ENCODE measurements at regions not wholly inside any gene's neighbourhood (a gene's known extent, or its start where the extent isn't known, plus 50 kb on each side); places are given as distances from the start of the nearest gene placed in this dataset.

DNA sequence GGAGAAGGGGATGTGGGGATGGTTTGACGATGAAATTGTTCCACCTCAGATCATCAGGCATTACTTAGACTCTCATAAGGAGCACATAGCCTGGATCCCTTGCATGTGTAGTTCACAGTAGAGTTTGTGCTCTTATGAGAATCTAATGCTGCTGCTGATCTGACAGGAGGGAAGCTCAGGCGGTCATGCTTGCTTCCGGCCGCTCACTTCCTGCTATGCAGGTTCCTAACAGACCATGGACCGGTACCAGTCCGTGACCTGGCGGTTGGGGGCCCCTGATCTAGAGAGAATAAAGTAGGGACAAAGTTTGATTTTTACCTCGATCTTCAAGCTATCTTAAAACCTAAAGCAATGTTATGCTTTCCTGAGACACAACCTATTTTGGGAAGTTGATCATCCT is 373.8 kb upstream of the ARGLU1 start:
- H3K27me3 ChIP-seq (ENCODE audit: insufficient read depth, low read length) = no peaks in the 10 kb centered on the region

DNA sequence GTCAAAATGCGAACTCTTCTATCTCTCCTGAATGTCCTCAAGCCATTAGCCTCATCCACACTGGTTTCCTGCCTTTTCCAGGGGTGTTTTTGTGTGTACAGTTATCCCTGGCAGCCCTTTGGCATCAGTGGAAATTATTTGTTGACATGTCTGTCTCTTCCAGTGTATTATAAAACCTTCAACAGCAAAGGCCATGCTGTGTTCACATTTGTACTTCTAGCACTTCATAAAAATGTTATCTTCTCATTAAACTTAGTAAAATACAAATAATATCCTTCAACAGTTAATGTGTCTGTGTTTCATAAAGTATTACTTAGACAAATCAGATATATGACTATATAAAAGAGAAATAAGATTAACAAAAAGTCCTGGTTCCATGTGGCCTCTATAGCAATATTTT is 359.5 kb upstream of the ARGLU1 start:
- POLR2A ChIA-PET (ENCODE audit: partially characterized antibody) = no interaction called here
- no peaks in the 10 kb centered on the region for H3K27me3 ChIP-seq (ENCODE audit: insufficient read depth, low read length)
- CTCF ChIA-PET (ENCODE audit: partially characterized antibody) = interaction anchor here (1.4 kb wide), 1 partner anchor 8 kb away, joined by 4 read pairs; no protein-coding TSS in a partner anchor
- no peaks in the 10 kb centered on the region for H3K4me1 ChIP-seq (ENCODE audit: insufficient read depth, low read length)
- intact Hi-C loops (cut with micrococcal nuclease) = no loop called here
- Mint-ChIP-seq H3K36me3 (no peaks in the 10 kb centered on the region), H3K27me3 (peaks cover 5 to 6% of the 10 kb centered on the region in 2 donors), H3K4me1 (no peaks in the 10 kb centered on the region), H3K9me3 (no peaks in the 10 kb centered on the region), H3K4me3 (no peak overlapping the region), H3K27ac (no peak overlapping the region)
- no peak for DNase-seq
- no peaks in the 10 kb centered on the region for H3K9me3 ChIP-seq (ENCODE audit: control insufficient read depth in 1 of 2, low read length in 2 of 2)
- no peaks in the 10 kb centered on the region for H3K36me3 ChIP-seq (ENCODE audit: insufficient read depth, low read length)
- H3K4me3 ChIP-seq (ENCODE audit: low read length in 2 of 2) = no peak overlapping the region
- no peak overlapping the region for H3K27ac ChIP-seq (ENCODE audit: low read depth, low read length)

More for the DNA sequence above, 373.8 kb upstream of the ARGLU1 start:
- no peak for DNase-seq
- CTCF ChIA-PET (ENCODE audit: partially characterized antibody) = no interaction called here
- intact Hi-C loops (cut with micrococcal nuclease) = no loop called here
- Mint-ChIP-seq H3K36me3 (no peaks in the 10 kb centered on the region), H3K9me3 (no peaks in the 10 kb centered on the region), H3K4me3 (no peak overlapping the region), H3K4me1 (no peaks in the 10 kb centered on the region), H3K27ac (no peak overlapping the region), H3K27me3 (peaks cover 0 to 3% of the 10 kb centered on the region in 2 donors)
- no peaks in the 10 kb centered on the region for H3K36me3 ChIP-seq (ENCODE audit: insufficient read depth, low read length)
- H3K4me1 ChIP-seq (ENCODE audit: insufficient read depth, low read length) = no peaks in the 10 kb centered on the region
- H3K27ac ChIP-seq (ENCODE audit: low read depth, low read length) = no peak overlapping the region
- no peaks in the 10 kb centered on the region for H3K9me3 ChIP-seq (ENCODE audit: control insufficient read depth in 1 of 2, low read length in 2 of 2)
- no peak overlapping the region for H3K4me3 ChIP-seq (ENCODE audit: low read length in 2 of 2)
- POLR2A ChIA-PET (ENCODE audit: partially characterized antibody) = no interaction called here

DNA sequence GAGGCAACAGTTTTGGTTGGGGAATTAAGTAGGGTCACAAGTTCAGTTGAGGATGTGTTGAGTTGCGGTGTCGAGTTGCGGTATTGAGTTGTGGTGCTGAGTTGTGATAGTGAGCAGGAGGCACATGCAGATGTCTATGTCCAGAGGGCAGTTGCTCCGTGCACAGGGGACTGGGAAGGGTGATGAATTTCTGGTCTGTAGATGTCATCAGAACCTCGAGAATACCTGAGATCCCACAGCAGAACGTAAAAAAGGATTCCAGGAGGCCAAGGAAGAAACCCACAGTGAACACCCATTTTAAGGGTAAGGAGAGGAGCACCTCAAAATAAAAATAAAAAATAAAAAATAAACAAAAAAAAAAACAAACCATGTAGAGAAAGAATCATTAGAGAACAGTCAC is 354.4 kb upstream of the ARGLU1 start:
- Histone ChIP-seq H3K4me1 (ENCODE audit: insufficient read depth, low read length) (peaks cover 4% of the 10 kb centered on the region), H3K27me3 (ENCODE audit: insufficient read depth, low read length) (no peaks in the 10 kb centered on the region), H3K4me3 (ENCODE audit: low read length in 2 of 2) (no peak overlapping the region), H3K27ac (ENCODE audit: low read depth, low read length) (no peak overlapping the region), H3K36me3 (ENCODE audit: insufficient read depth, low read length) (no peaks in the 10 kb centered on the region), H3K9me3 (ENCODE audit: control insufficient read depth in 1 of 2, low read length in 2 of 2) (no peaks in the 10 kb centered on the region)
- CTCF ChIA-PET (ENCODE audit: partially characterized antibody) = no interaction called here
- Mint-ChIP-seq H3K27me3 (peaks cover 8 to 19% of the 10 kb centered on the region in 2 donors), H3K27ac (no peak overlapping the region), H3K4me1 (peaks cover 0 to 8% (median 5%) of the 10 kb centered on the region in 4 donors), H3K4me3 (no peak overlapping the region), H3K9me3 (no peaks in the 10 kb centered on the region), H3K36me3 (no peaks in the 10 kb centered on the region)
- POLR2A ChIA-PET (ENCODE audit: partially characterized antibody) = no interaction called here
- intact Hi-C loops (cut with micrococcal nuclease) = no loop called here
- DNase-seq = no peak

DNA sequence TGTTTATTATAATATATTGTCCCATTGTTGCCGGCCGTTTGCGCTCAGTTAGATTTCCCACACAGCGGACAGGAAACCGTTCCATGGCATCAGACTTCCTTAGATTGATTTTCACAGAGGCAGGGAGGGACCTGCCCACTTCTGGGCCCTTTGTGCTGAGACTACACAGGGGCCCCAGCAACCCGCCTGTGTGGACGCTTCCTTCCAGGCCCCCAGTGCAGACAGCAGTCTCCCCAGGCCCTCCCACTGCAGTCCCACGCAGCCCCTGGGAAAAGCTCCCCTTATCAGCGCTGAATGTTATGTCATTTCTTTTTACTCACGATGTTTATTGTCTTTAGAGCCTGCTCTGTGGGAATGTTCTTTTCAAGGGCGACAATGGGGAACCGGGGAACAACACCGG is 351.7 kb upstream of the ARGLU1 start:
- H3K9me3 Mint-ChIP-seq = no peaks in the 10 kb centered on the region
- DNase-seq = no peak
- H3K36me3 Mint-ChIP-seq = no peaks in the 10 kb centered on the region
- no peak overlapping the region for H3K4me3 ChIP-seq (ENCODE audit: low read length in 2 of 2)
- peaks cover 4% of the 10 kb centered on the region for H3K4me1 ChIP-seq (ENCODE audit: insufficient read depth, low read length)
- POLR2A ChIA-PET (ENCODE audit: partially characterized antibody) = no interaction called here
- no peaks in the 10 kb centered on the region for H3K9me3 ChIP-seq (ENCODE audit: control insufficient read depth in 1 of 2, low read length in 2 of 2)
- peaks cover 7 to 19% of the 10 kb centered on the region in 2 donors for H3K27me3 Mint-ChIP-seq
- H3K27ac ChIP-seq (ENCODE audit: low read depth, low read length) = no peak overlapping the region
- peak overlapping the region in 1 of 7 donors; percentile 8 for H3K27ac Mint-ChIP-seq
- H3K4me3 Mint-ChIP-seq = peak overlapping the region in 3 of 8 donors; percentile 9 to 46 (median 40)
- intact Hi-C loops (cut with micrococcal nuclease) = loop anchor here (5.0 kb wide), 1 partner anchor 382 kb away; the partner anchor contains the start of gene EFNB2
- CTCF ChIA-PET (ENCODE audit: partially characterized antibody) = interaction anchor here (1.5 kb wide), 1 partner anchor 9 kb away, joined by 4 read pairs; no protein-coding TSS in a partner anchor
- no peaks in the 10 kb centered on the region for H3K27me3 ChIP-seq (ENCODE audit: insufficient read depth, low read length)
- H3K36me3 ChIP-seq (ENCODE audit: insufficient read depth, low read length) = no peaks in the 10 kb centered on the region
- peaks cover 0 to 9% (median 5%) of the 10 kb centered on the region in 4 donors for H3K4me1 Mint-ChIP-seq

DNA sequence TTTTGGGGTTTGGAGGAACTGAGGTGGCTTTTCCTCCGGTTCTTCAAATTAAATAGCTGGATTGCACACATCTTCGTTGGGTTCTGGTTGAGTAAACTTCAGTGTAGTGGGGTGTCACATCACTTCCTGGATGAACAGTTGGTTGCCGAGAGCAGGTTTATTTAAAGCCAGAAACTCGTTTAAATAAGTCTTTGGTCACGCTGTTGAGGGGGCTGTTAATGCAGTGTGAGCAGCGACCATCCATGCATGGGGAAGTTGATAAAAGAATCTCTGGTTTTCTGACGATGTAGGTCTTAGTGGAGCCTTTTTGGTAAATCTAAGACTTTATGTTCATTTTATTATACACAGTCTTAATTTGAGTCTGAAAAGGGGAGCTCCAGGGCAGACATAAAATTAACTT is 351.2 kb upstream of the ARGLU1 start:
- intact Hi-C loops (cut with micrococcal nuclease) = loop anchor here (5.0 kb wide), 1 partner anchor 382 kb away; the partner anchor contains the start of gene EFNB2
- POLR2A ChIA-PET (ENCODE audit: partially characterized antibody) = no interaction called here
- Histone ChIP-seq H3K9me3 (ENCODE audit: control insufficient read depth in 1 of 2, low read length in 2 of 2) (no peaks in the 10 kb centered on the region), H3K36me3 (ENCODE audit: insufficient read depth, low read length) (no peaks in the 10 kb centered on the region), H3K4me3 (ENCODE audit: low read length in 2 of 2) (no peak overlapping the region), H3K27me3 (ENCODE audit: insufficient read depth, low read length) (no peaks in the 10 kb centered on the region), H3K27ac (ENCODE audit: low read depth, low read length) (no peak overlapping the region), H3K4me1 (ENCODE audit: insufficient read depth, low read length) (peaks cover 4% of the 10 kb centered on the region)
- Mint-ChIP-seq H3K36me3 (no peaks in the 10 kb centered on the region), H3K27me3 (peaks cover 9 to 19% of the 10 kb centered on the region in 2 donors), H3K4me3 (peak overlapping the region in 6 of 8 donors; percentile 9 to 71 (median 39)), H3K27ac (peak overlapping the region in 2 of 7 donors; percentile 11 to 70), H3K9me3 (no peaks in the 10 kb centered on the region), H3K4me1 (peaks cover 0 to 9% (median 5%) of the 10 kb centered on the region in 4 donors)
- CTCF ChIA-PET (ENCODE audit: partially characterized antibody) = interaction anchor here (1.5 kb wide), 1 partner anchor 9 kb away, joined by 4 read pairs; no protein-coding TSS in a partner anchor
- DNase-seq = no peak

DNA sequence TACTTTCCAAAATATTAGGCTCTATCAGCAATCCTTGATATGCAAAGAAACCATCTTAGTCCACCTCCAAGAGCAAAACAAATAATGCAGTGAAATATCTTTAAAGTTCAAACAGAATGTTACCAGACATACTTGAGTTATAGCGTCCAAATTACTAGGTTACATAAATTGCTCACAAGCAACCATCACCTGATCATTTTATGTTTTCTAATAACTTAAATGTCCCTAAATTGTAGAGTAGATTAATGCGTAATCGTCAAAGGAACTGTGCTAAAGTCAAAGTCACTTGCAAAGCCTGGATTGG is 350.6 kb upstream of the ARGLU1 start:
- peaks cover 0 to 9% (median 5%) of the 10 kb centered on the region in 4 donors for H3K4me1 Mint-ChIP-seq
- H3K9me3 Mint-ChIP-seq = no peaks in the 10 kb centered on the region
- ChIA-PET CTCF (ENCODE audit: partially characterized antibody) (interaction anchor here (1.1 to 1.2 kb wide), 2 partner anchors 10 to 13 kb away, joined by 5 to 6 read pairs; no protein-coding TSS in a partner anchor), POLR2A (ENCODE audit: partially characterized antibody) (no interaction called here)
- Histone ChIP-seq H3K9me3 (ENCODE audit: control insufficient read depth in 1 of 2, low read length in 2 of 2) (no peaks in the 10 kb centered on the region), H3K4me1 (ENCODE audit: insufficient read depth, low read length) (peaks cover 4% of the 10 kb centered on the region), H3K27me3 (ENCODE audit: insufficient read depth, low read length) (no peaks in the 10 kb centered on the region), H3K36me3 (ENCODE audit: insufficient read depth, low read length) (no peaks in the 10 kb centered on the region), H3K27ac (ENCODE audit: low read depth, low read length) (no peak overlapping the region), H3K4me3 (ENCODE audit: low read length in 2 of 2) (no peak overlapping the region)
- H3K36me3 Mint-ChIP-seq = no peaks in the 10 kb centered on the region
- peak overlapping the region in 1 of 7 donors; percentile 26 for H3K27ac Mint-ChIP-seq
- intact Hi-C loops (cut with micrococcal nuclease) = loop anchor here (5.0 kb wide), 1 partner anchor 381 kb away; the partner anchor contains the start of gene EFNB2
- H3K27me3 Mint-ChIP-seq = peaks cover 7 to 19% of the 10 kb centered on the region in 2 donors
- no peak for DNase-seq
- peak overlapping the region; percentile 29 to 84 (median 80) for H3K4me3 Mint-ChIP-seq

DNA sequence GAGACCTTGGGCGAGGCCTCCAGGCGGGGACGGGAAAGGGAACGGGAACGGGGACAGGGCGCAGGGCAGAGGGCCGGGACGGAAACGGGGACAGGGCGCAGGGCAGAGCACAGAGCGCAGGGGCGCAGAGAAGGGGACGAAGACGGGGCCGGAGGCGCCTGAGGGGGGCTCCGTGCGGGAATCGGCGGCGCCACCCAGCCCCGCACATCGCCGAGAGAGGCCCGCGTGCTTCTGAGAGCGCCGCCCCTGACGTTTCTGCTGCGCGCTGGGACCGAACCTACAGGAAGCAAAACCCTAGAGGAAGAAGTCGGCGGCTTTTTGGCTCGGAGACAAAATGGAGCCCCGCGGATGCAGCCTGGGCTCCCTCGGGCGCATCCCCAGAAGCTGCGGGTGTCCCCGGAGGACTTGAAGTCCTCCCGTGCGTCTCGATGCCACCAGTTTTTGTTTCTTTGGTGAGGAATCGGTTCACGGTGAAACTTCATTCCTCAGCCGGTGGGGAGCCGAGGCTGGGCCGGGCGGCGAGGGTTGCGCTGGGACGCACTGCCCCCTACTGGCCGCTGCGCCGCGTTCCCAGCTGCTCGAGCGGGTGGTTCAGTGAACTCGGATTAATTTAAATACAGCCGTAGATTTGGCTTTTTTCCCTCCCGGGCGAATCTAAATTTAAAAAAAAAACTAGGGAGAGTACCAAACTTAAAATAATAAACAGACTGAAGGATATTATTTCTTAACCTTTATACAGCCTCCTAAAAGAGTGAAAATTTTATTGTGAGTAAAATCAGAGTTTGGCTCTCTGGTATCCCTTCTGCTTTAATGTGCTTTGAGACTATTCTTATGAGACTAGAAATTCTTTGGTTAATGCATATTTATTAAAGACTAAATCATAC is 350.0 kb upstream of the ARGLU1 start:
- peak; percentile 49 to 72 (median 67) for DNase-seq
- intact Hi-C loops (cut with micrococcal nuclease) = loop anchor here (5.0 kb wide), 1 partner anchor 381 kb away; the partner anchor contains the start of gene EFNB2
- Histone ChIP-seq H3K27me3 (ENCODE audit: insufficient read depth, low read length) (no peaks in the 10 kb centered on the region), H3K4me3 (ENCODE audit: low read length in 2 of 2) (peak overlapping the region; percentile 29 to 66), H3K4me1 (ENCODE audit: insufficient read depth, low read length) (peaks cover 4% of the 10 kb centered on the region), H3K9me3 (ENCODE audit: control insufficient read depth in 1 of 2, low read length in 2 of 2) (no peaks in the 10 kb centered on the region), H3K36me3 (ENCODE audit: insufficient read depth, low read length) (no peaks in the 10 kb centered on the region), H3K27ac (ENCODE audit: low read depth, low read length) (no peak overlapping the region)
- peaks cover 0 to 9% (median 5%) of the 10 kb centered on the region in 4 donors for H3K4me1 Mint-ChIP-seq
- CTCF ChIA-PET (ENCODE audit: partially characterized antibody) = interaction anchor here (1.1 to 1.2 kb wide), 2 partner anchors 10 to 12 kb away, joined by 5 to 6 read pairs; no protein-coding TSS in a partner anchor
- H3K36me3 Mint-ChIP-seq = no peaks in the 10 kb centered on the region
- POLR2A ChIA-PET (ENCODE audit: partially characterized antibody) = no interaction called here
- peaks cover 5 to 16% of the 10 kb centered on the region in 2 donors for H3K27me3 Mint-ChIP-seq
- H3K9me3 Mint-ChIP-seq = no peaks in the 10 kb centered on the region
- peak overlapping the region; percentile 78 to 86 (median 82) for H3K4me3 Mint-ChIP-seq
- peak overlapping the region in 5 of 7 donors; percentile 22 to 72 (median 66) for H3K27ac Mint-ChIP-seq

All from CD4-positive, alpha-beta memory T cell (primary cell).